ENCODE measurements at regions not wholly inside any gene's neighbourhood (a gene's known extent, or its start where the extent isn't known, plus 50 kb on each side); places are given as distances from the start of the nearest gene placed in this dataset.

DNA sequence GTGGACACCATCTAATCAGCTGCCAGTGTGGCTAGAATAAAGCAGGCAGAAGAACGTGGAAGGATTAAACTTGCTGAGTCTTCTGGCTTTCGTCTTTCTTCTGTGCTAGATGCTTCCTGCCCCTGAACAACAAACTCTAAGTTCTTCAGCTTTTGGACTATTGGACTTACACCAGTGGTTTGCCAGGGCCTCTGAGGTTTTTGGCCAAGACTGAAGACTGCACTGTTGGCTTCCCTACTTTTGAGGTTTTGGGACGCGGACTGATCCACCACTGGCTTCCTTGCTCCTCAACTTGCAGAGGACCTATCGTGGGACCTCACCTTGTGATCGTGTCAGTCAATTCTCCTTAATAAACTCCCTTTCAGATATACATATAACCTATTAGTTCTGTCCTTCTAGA lies 696.1 kb upstream of the NCAM2 start:
- no peak for DNase-seq (ENCODE audit: low read depth in 4 of 4, low spot score in 1 of 4)

DNA sequence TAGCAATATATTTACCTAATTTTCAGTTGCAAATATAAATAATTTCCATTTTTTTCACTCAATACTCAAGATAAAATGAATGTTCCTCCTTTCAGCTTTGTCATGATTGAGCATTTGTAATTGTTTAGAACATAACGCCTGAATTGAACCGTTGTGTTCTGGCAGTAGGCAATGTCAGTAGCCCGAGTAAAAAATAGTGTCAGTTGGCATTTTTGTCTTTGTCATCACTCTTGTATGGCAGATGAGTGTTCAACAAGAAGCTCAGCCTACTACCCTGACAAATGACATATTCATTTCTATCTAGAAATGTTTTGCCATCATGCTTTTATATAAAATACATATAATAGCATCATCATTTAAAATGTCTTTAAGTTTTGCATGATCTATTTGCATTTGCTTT lies 691.4 kb upstream of the NCAM2 start:
- DNase-seq (ENCODE audit: low read depth in 4 of 4, low spot score in 1 of 4), result no peak

DNA sequence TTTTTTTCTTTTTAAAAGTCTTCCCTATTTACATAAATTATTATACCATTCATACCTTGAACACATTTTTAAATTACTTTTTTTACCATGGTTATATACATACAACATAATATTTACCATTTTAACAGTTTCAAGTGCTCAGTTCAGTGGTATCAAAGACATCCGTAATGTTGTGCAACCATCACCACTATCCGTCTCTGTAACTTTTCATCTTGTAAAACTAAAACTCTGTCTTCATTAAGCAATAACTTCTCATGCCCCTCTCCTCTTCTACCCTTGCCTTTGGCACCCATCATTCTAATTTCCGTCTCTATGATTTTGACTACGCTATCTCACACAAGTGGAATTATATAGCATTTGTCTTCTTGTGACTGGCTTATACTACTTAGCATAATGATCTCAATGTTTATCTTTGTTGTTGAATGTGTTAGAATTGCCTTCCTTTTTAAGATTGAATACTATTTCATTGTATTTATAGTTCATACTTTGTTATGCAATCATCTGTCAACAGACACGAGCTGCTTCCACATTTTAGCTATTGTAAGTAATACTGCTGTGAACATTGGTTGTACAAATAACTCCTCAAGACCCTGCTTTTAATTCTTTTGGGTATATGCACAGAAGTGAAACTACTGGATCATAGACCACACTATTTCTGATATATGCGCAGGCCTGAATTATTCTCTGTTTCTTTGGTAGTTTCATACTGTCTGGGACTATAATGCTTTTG lies 689.5 kb upstream of the NCAM2 start:
- no peak for DNase-seq (ENCODE audit: low read depth in 4 of 4, low spot score in 1 of 4)

GRCh38 chr21:20311234-20311787 lies 686.9 kb upstream of the NCAM2 start:
- DNase-seq (ENCODE audit: low read depth in 4 of 4, low spot score in 1 of 4), result no peak

- no peak for DNase-seq (ENCODE audit: low read depth in 4 of 4, low spot score in 1 of 4)
Observed at GRCh38 chr21:20313013-20313412, 685.2 kb upstream of the NCAM2 start.

DNA sequence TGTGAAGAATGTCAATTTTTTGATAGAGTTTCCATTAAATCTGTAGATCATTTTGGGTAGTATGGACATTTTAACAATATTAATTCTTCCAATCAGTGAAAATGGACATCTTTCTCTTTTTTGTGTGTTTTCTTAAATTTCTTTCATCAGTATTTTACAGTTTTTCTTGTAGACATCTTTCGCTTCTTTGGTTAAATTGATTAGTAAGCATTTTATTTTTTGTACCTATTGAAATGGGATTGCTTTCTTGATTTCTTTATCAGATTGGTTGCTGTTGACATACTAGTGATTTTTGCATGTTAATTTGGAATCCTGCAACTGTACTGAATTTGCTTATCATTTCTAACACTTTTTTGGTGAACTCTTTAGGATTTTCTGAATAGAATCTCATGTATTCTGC lies 683.2 kb upstream of the NCAM2 start:
- no peak for DNase-seq (ENCODE audit: low read depth in 4 of 4, low spot score in 1 of 4)

- no peak for DNase-seq (ENCODE audit: low read depth in 4 of 4, low spot score in 1 of 4)
Observed at GRCh38 chr21:20329636-20330035, 668.6 kb upstream of the NCAM2 start.

GRCh38 chr21:20330652-20331051 lies 667.6 kb upstream of the NCAM2 start:
- no peak for DNase-seq (ENCODE audit: low read depth in 4 of 4, low spot score in 1 of 4)

GRCh38 chr21:20334585-20334984 lies 663.6 kb upstream of the NCAM2 start:
- DNase-seq (ENCODE audit: low read depth in 4 of 4, low spot score in 1 of 4), result no peak

DNA sequence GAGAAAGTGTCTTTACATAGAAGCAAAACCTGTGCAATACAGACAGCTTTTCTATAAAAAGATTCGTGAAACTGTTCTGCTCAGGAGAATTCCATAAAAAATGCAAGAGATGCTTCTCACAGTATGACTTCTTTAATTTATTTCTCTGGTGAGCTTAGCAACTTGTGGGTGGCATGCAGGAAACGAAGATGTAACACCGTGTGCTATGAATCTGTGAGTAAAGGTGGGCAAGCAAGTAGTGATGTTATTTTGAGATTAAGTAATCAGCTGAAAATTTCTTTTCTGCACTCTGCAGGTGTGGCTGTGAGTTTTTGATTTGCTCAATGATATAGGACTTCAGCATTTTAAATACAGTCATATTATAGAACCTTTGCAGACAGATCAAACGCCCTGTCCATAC lies 656.8 kb upstream of the NCAM2 start:
- no peak for DNase-seq (ENCODE audit: low read depth in 4 of 4, low spot score in 1 of 4)

- no peak for DNase-seq (ENCODE audit: low read depth in 4 of 4, low spot score in 1 of 4)
Observed at GRCh38 chr21:20343186-20343585, 655.0 kb upstream of the NCAM2 start.

- DNase-seq (ENCODE audit: low read depth in 4 of 4, low spot score in 1 of 4), result no peak
Observed at GRCh38 chr21:20351138-20351537, 647.1 kb upstream of the NCAM2 start.

- DNase-seq (ENCODE audit: low read depth in 4 of 4, low spot score in 1 of 4), result no peak
Observed at GRCh38 chr21:20353351-20353750, 644.9 kb upstream of the NCAM2 start.

GRCh38 chr21:20373031-20373430 lies 625.2 kb upstream of the NCAM2 start:
- no peak for DNase-seq (ENCODE audit: low read depth in 4 of 4, low spot score in 1 of 4)

DNA sequence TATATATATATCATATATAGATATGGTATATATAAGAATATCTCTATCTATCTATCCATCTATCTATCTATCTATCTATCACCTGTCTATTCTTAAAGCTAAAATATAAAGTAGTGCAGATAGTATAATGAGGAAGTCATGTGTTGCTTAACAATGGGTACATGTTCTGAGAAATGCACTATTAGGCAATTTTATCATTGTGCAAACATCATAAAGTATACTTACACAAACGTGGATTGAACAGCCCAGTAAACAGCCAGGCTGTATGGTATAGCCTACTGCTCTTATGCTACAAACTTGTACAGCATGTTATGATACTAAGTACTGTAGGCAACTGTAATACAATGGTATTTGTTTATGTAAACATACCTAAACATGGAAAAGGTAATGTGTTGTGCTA lies 621.0 kb upstream of the NCAM2 start:
- DNase-seq (ENCODE audit: low read depth in 4 of 4, low spot score in 1 of 4), result no peak

DNA sequence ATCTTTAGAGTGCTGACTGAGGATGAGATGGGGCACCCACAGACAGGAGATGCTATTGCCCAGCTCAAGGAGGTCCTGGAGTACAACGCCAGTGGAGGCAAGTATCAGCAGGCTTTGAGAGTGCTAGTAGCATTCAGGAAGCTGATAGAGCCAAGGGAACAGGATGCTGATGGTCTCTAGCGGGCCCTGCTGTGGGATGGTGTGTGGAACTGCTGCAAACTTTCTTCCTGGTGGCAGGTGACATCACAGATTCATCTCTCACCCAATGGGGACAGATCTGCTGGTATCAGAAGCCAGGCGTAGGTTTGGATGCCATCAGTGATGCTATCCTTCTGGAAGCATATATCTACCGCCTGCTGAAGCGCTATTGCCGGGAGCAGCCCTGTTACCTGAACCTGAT lies 609.8 kb upstream of the NCAM2 start:
- DNase-seq (ENCODE audit: low read depth in 4 of 4, low spot score in 1 of 4), result no peak

- DNase-seq (ENCODE audit: low read depth in 4 of 4, low spot score in 1 of 4), result no peak
Observed at GRCh38 chr21:20396798-20397197, 601.4 kb upstream of the NCAM2 start.

DNA sequence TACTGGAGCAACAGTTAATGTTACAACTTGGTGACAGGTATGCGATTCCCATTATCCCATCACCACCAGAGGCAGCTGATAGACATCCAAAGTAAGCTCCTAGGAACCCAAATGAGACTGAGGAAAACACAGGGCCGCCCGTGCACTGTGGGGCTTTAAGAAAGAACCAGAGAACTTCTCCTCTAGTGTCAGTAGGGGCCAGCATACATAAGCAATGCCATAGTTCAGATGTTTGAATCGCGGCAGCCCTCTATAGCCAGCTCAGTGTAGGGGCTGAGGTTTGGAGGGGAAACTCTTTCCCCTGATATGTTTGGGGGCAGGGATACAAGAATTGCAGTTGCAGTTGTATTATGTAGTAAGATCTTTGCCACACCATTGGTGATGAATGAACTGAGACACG lies 593.3 kb upstream of the NCAM2 start:
- DNase-seq (ENCODE audit: low read depth in 4 of 4, low spot score in 1 of 4), result no peak

DNA sequence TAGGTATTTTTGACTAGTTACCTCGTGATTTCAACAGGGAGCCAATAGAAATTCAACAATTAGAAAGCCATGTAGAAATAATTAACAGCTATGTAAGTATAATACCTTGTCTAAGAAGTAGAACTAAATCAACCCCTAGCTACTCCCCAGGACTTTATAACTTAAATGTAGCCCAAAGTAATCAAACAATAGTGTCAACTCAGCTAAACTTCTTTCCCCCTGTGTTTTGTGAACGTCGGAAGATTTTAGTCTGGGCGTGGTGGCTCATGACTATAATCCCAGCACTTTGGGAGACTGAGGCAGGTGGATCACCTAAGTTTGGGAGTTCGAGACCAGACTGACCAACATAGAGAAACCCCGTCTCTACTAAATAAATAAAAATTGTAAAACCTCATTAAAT lies 579.9 kb upstream of the NCAM2 start:
- DNase-seq (ENCODE audit: low read depth in 4 of 4, low spot score in 1 of 4), result no peak

DNA sequence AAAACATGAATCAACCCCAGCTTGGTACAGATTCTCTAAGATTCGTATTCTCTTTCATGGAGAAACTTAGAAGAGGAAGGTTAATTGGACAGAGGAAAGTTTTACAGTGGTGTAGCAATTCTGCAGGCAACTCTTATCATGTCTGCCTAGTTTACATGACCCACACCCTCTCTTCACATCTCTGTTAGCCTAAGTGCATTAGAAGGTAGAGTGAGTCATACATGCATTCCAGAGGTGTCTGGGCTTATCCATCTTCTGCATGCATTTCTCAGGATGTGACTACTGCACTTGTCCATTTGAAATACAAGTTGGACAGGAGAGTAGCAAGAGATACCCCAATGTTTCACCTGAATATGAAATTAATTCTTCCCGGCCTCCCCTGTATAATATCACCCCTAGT lies 578.4 kb upstream of the NCAM2 start:
- DNase-seq (ENCODE audit: low read depth in 4 of 4, low spot score in 1 of 4), result no peak

GRCh38 chr21:20424943-20425342 lies 573.3 kb upstream of the NCAM2 start:
- no peak for DNase-seq (ENCODE audit: low read depth in 4 of 4, low spot score in 1 of 4)

DNA sequence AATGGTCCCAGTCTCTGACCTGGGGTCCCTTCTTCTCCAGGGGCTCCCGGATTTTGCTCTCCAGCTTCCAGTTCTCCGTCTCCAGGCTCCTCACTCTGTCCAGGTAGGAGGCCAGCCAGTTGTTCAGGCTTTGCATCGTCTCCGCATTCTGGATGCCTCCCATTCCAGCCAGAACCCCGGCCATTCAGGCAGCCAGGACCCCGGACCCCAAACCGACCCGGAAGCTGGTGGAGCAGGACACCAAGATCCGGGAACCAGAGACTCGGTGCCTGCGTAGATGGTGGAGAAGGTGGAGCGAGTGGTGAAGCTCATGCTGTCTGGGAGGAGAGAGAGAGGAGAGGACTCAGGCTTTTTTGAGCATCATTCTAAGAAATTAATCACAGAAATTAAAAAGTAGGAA lies 572.4 kb upstream of the NCAM2 start:
- no peak for DNase-seq (ENCODE audit: low read depth in 4 of 4, low spot score in 1 of 4)

DNA sequence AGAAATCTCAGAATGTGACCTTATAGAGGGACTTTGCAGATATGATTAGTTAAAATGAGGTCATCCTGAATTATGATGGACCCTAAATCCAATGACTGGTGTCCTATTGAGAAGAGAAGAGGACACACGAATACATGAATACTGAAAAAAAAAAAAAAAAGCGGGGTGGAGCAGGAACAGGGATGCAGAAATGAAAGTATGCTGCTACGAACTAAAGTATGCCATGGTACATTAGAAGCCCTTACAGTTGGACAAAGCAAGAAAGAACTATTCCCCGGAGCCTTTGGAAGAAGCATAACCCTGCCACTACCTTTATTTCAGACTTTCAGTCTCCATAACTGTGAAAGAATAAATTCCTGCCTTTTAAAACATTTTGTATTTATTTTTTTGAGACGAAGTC lies 557.9 kb upstream of the NCAM2 start:
- no peak for DNase-seq (ENCODE audit: low read depth in 4 of 4, low spot score in 1 of 4)

Measured in stimulated activated CD4-positive, alpha-beta T cell treated with anti-CD3 and anti-CD28 coated beads, Interleukin-1b, Interleukin-23, amount 100 ng/mL, for 24 hours (primary cell).